IMR-90 (cell line): ENCODE measurements at regions not wholly inside any gene's neighbourhood (a gene's known extent, or its start where the extent isn't known, plus 50 kb on each side); places are given as distances from the start of the nearest gene placed in this dataset.

ENCODE experiments used
- CEBPB ChIP-seq: IDR thresholded peaks from 2 replicates; pipeline ENCODE4 v1.6.1; 2012; ENCODE audit warnings: low read depth, low read length, improper control_type of control experiment
- CHD1 ChIP-seq: IDR thresholded peaks from 2 replicates; pipeline ENCODE4 v1.6.1; 2012; ENCODE audit warnings: low read depth, low read length, improper control_type of control experiment
- CTCF ChIP-seq: conservative IDR thresholded peaks from 2 replicates; pipeline ENCODE4 v1.5.1; 2012; ENCODE audit warnings: mild to moderate bottlenecking, low read depth, low read length, improper control_type of control experiment
- ELK1 ChIP-seq: fragments of 150-350 bp; IDR thresholded peaks from 2 replicates; pipeline ENCODE4 v1.6.1; 2016; ENCODE audit warnings: low read depth, mild to moderate bottlenecking, low read length, moderate library complexity, borderline replicate concordance
- FOS ChIP-seq: fragments of 150-350 bp; IDR thresholded peaks from 2 replicates; pipeline ENCODE4 v1.6.1; 2016; ENCODE audit warnings: low read depth, low read length
- MAFK ChIP-seq: IDR thresholded peaks from 2 replicates; pipeline ENCODE4 v1.6.1; 2012; ENCODE audit warnings: low read depth, low read length, improper control_type of control experiment
- MAZ ChIP-seq: IDR thresholded peaks from 2 replicates; pipeline ENCODE4 v1.6.1; 2012; ENCODE audit warnings: low read depth, mild to moderate bottlenecking, low read length, improper control_type of control experiment, moderate library complexity, borderline replicate concordance
- MXI1 ChIP-seq: IDR thresholded peaks from 2 replicates; pipeline ENCODE4 v1.6.1; 2012; ENCODE audit warnings: low read depth, mild to moderate bottlenecking, low read length, moderate library complexity, borderline replicate concordance
- POLR2A ChIP-seq: IDR thresholded peaks from 2 replicates; pipeline ENCODE4 v1.6.1; 2012; ENCODE audit warnings: mild to moderate bottlenecking, low read depth, low read length
- RFX5 ChIP-seq: IDR thresholded peaks from 2 replicates; pipeline ENCODE4 v1.8.0; 2012; ENCODE audit warnings: low read depth, mild to moderate bottlenecking, low read length, moderate library complexity
- SMC3 ChIP-seq: fragments of 150-350 bp; IDR thresholded peaks from 2 replicates; pipeline ENCODE4 v1.6.1; 2016; ENCODE audit warnings: low read depth, mild to moderate bottlenecking, antibody characterized with exemption, low read length, moderate library complexity

GRCh38 chr17:74024871-74025531 is 178.5 kb upstream of the RPL38 start:
- TF ChIP-seq CTCF (no peak), POLR2A (no peak), CEBPB (no peak), MXI1 (no peak), RFX5 (no peak), FOS (no peak), CHD1 (no peak), SMC3 (no peak), MAZ (no peak), ELK1 (no peak), MAFK (no peak)
